Keratinocyte (primary cell): ENCODE measurements at regions not wholly inside any gene's neighbourhood (a gene's known extent, or its start where the extent isn't known, plus 50 kb on each side); places are given as distances from the start of the nearest gene placed in this dataset.

Source experiments
- DNase-seq: peaks from one replicate; pipeline ENCODE4 v3.0.0-alpha.2; 2011; ENCODE audit warnings: low read depth, missing footprints, low spot score
- FAIRE-seq: peaks from 2 replicates; lab custom pipeline; 2011; peaks lifted over from hg19 to GRCh38; lab: Jason Lieb, UNC
- H2AFZ ChIP-seq: 2 replicates; pipeline ENCODE4 v1.6.0; 2012; ENCODE audit warnings: low read length, control low read depth, inconsistent platforms; ENCODE audit not compliant: control insufficient read depth
- H3K27ac ChIP-seq: 2 replicates; pipeline ENCODE4 v1.5.1; 2011; ENCODE audit warnings: low read length; ENCODE audit not compliant: control insufficient read depth, insufficient read depth
- H3K27me3 ChIP-seq: 3 replicates; pipeline ENCODE4 v1.6.0; 2011; ENCODE audit warnings: low read length; ENCODE audit not compliant: control insufficient read depth, insufficient read depth; ENCODE audit errors: extremely low read depth
- H3K36me3 ChIP-seq, 2 experiments: 2 replicates in 1 of 2; 3 replicates in 1 of 2; pipeline ENCODE4 v1.5.1; 2011; ENCODE audit warnings: low read length in 2 of 2, mild to moderate bottlenecking in 1 of 2; ENCODE audit not compliant: control insufficient read depth in 2 of 2, insufficient read depth in 2 of 2; ENCODE audit errors: extremely low read depth in 1 of 2
- H3K4me1 ChIP-seq: 3 replicates; pipeline ENCODE4 v1.5.1; 2011; ENCODE audit warnings: low read length; ENCODE audit not compliant: control insufficient read depth, insufficient read depth; ENCODE audit errors: extremely low read depth
- H3K4me2 ChIP-seq: 3 replicates; pipeline ENCODE4 v1.6.0; 2011; ENCODE audit warnings: low read depth, low read length; ENCODE audit not compliant: control insufficient read depth, insufficient read depth; ENCODE audit errors: extremely low read depth
- H3K4me3 ChIP-seq, 3 experiments: fragments of 200-600 bp in 1 of 3; sonication (generic) in 1 of 3; 2 replicates in 2 of 3; 3 replicates in 1 of 3; pipeline ENCODE4 v1.5.1; 2011 to 2016; ENCODE audit warnings: low read length in 3 of 3, mild to moderate bottlenecking in 3 of 3, control low read depth in 2 of 3, inconsistent platforms in 1 of 3, low read depth in 1 of 3, mixed read lengths in 1 of 3, mixed run types in 1 of 3, moderate library complexity in 1 of 3; ENCODE audit not compliant: control insufficient read depth in 2 of 3, insufficient read depth in 2 of 3; ENCODE audit errors: extremely low read depth in 1 of 3
- H3K79me2 ChIP-seq: 2 replicates; pipeline ENCODE4 v1.6.0; 2012; ENCODE audit warnings: low read length; ENCODE audit not compliant: control insufficient read depth, insufficient read depth
- H3K9ac ChIP-seq: 3 replicates; pipeline ENCODE4 v1.6.0; 2011; ENCODE audit warnings: low read length; ENCODE audit not compliant: control insufficient read depth, insufficient read depth; ENCODE audit errors: extremely low read depth
- H3K9me1 ChIP-seq: 3 replicates; pipeline ENCODE4 v1.6.0; 2011; ENCODE audit warnings: low read length; ENCODE audit not compliant: control insufficient read depth, insufficient read depth; ENCODE audit errors: extremely low read depth
- H3K9me3 ChIP-seq: 2 replicates; pipeline ENCODE4 v1.5.1; 2012; ENCODE audit warnings: low read depth, low read length; ENCODE audit not compliant: control insufficient read depth
- H4K20me1 ChIP-seq: 3 replicates; pipeline ENCODE4 v1.6.0; 2011; ENCODE audit warnings: low read length; ENCODE audit not compliant: control insufficient read depth, insufficient read depth; ENCODE audit errors: extremely low read depth
- EZH2 ChIP-seq: IDR thresholded peaks from one replicate; pipeline ENCODE4 v1.6.1; 2012; ENCODE audit warnings: inconsistent platforms, mild to moderate bottlenecking, low read length, moderate library complexity
- dilution Hi-C: fragments of 300-500 bp; cut with MboI; formaldehyde crosslinking; loops from one replicate; pipeline ENCODE4 v1.7.0; 2020; ENCODE audit warnings: low sequenced_read_pairs; ENCODE audit not compliant: extremely low pct_ligation_motif_present
- TF ChIP-seq, protein P1 (sequence below), 3 experiments: IDR thresholded peaks in 1 of 3; conservative IDR thresholded peaks in 1 of 3; optimal IDR thresholded peaks in 1 of 3; 2 replicates in 2 of 3; 3 replicates in 1 of 3; pipeline versions ENCODE3 to v1.5.1; 2011; ENCODE audit warnings: low read length in 3 of 3, mild to moderate bottlenecking in 3 of 3, moderate library complexity in 2 of 3, control low read depth in 1 of 3, inconsistent platforms in 1 of 3; ENCODE audit not compliant: insufficient read depth in 2 of 3; ENCODE audit errors: extremely low read depth in 1 of 3

- H3K4me3 ChIP-seq, result no peak overlapping the region
- peaks cover 3% of the 10 kb centered on the region for H3K4me1 ChIP-seq
- no peaks in the 10 kb centered on the region for H3K27me3 ChIP-seq
- no peak for FAIRE-seq
- dilution Hi-C loops, result no loop called here
- no peak overlapping the region for H3K4me2 ChIP-seq
- no peak overlapping the region for H3K9ac ChIP-seq
- H2AFZ ChIP-seq, result no peak overlapping the region
- H4K20me1 ChIP-seq, result no peaks in the 10 kb centered on the region
- H3K27ac ChIP-seq, result no peak overlapping the region
- no peaks in the 10 kb centered on the region for H3K9me3 ChIP-seq
- H3K36me3 ChIP-seq, result no peaks in the 10 kb centered on the region
- no peak for TF ChIP-seq EZH2
- TF ChIP-seq, protein P1, sequence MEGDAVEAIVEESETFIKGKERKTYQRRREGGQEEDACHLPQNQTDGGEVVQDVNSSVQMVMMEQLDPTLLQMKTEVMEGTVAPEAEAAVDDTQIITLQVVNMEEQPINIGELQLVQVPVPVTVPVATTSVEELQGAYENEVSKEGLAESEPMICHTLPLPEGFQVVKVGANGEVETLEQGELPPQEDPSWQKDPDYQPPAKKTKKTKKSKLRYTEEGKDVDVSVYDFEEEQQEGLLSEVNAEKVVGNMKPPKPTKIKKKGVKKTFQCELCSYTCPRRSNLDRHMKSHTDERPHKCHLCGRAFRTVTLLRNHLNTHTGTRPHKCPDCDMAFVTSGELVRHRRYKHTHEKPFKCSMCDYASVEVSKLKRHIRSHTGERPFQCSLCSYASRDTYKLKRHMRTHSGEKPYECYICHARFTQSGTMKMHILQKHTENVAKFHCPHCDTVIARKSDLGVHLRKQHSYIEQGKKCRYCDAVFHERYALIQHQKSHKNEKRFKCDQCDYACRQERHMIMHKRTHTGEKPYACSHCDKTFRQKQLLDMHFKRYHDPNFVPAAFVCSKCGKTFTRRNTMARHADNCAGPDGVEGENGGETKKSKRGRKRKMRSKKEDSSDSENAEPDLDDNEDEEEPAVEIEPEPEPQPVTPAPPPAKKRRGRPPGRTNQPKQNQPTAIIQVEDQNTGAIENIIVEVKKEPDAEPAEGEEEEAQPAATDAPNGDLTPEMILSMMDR (optimal IDR thresholded peaks at IDR 0.05 in 1 of 3, IDR thresholded peaks at IDR 0.05 in 1 of 3, conservative IDR thresholded peaks at IDR 0.05 in 1 of 3; ENCODE audit: extremely low read depth in 1 of 3, insufficient read depth in 2 of 3, low read length in 3 of 3), result peak in 2 of 3 experiments; percentile 35 to 39
- no peaks in the 10 kb centered on the region for H3K9me1 ChIP-seq
- H3K79me2 ChIP-seq, result no peaks in the 10 kb centered on the region
- no peak for DNase-seq
Measured at GRCh38 chr4:36414248-36414647, 132.8 kb downstream of the DTHD1 start.

GRCh38 chr4:36417146-36417545 lies 135.7 kb downstream of the DTHD1 start:
- H3K79me2 ChIP-seq, result no peaks in the 10 kb centered on the region
- H3K27ac ChIP-seq, result no peak overlapping the region
- FAIRE-seq, result no peak
- H4K20me1 ChIP-seq, result no peaks in the 10 kb centered on the region
- H3K9ac ChIP-seq, result no peak overlapping the region
- H2AFZ ChIP-seq, result no peak overlapping the region
- no peaks in the 10 kb centered on the region for H3K9me1 ChIP-seq
- H3K36me3 ChIP-seq, result no peaks in the 10 kb centered on the region
- no peaks in the 10 kb centered on the region for H3K4me1 ChIP-seq
- TF ChIP-seq, protein P1 (optimal IDR thresholded peaks at IDR 0.05 in 1 of 3, IDR thresholded peaks at IDR 0.05 in 1 of 3, conservative IDR thresholded peaks at IDR 0.05 in 1 of 3; ENCODE audit: extremely low read depth in 1 of 3, insufficient read depth in 2 of 3, low read length in 3 of 3), result no peak
- no peak for TF ChIP-seq EZH2
- H3K4me3 ChIP-seq, result no peak overlapping the region
- dilution Hi-C loops, result no loop called here
- no peak for DNase-seq
- no peaks in the 10 kb centered on the region for H3K27me3 ChIP-seq
- H3K9me3 ChIP-seq, result no peaks in the 10 kb centered on the region
- H3K4me2 ChIP-seq, result no peak overlapping the region
